ENCODE measurements at regions not wholly inside any gene's neighbourhood (a gene's known extent, or its start where the extent isn't known, plus 50 kb on each side); places are given as distances from the start of the nearest gene placed in this dataset.

DNA sequence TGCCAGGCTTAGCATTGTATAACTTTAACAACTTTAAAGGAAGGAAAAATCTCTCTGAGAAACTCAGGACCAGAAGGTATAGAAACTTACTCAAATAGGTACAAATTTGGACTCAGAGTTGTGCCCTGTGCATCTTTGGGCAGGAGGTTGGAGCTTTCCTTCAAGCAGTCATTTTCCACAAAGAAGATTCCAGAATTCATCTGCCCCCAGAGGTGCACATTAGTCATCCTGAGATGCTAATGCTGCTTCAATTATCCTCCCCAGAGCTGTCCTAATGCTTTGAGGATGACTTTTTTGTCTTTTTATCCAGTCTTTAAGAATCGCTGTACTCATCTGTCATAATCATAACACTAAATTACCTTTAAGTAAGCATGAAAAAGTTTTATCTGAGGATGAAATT lies 243.0 kb upstream of the WWC1 start:
- DNase-seq = no peak

DNA sequence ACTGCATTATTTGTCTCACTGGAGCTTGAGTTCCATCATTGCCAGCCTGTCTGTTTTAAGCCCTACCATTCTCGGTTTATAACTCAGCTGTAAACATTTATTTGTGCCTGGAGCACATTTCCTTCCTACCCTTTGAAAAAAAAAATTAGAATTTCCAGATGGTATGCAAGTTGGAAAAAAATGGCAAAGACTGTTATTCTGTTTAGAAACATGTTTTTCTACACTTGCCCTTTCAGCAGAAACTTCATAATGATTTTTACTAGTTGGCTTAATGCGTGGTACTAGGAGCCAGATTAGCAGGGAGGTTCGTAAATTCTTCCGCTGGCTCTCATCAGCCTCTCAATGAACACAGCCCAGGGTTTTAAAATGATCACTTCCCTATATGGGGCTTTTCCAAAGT lies 238.8 kb upstream of the WWC1 start:
- DNase-seq = no peak

DNA sequence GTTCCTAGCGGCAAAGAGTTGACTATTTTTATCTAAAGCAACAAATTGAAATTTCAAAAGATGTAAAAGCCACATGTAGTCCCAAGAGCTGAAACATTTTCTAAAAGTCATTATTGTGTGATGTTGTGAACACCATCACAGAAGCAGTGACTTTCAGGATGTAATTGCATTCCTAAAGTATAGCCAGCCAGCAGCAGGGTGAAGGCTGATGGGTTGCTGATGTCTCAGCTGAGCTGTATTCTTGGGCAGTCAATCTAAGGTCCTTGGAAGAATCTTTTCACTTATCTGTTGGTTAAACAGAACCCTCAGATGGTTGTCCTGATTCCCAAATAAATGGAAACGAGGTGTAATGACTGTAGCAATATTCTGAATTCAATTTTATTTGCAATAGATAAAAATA lies 237.4 kb upstream of the WWC1 start:
- DNase-seq = no peak

- no peak for DNase-seq
Observed at GRCh38 chr5:168055141-168055683, 236.2 kb upstream of the WWC1 start.

GRCh38 chr5:168055961-168056360 lies 235.5 kb upstream of the WWC1 start:
- DNase-seq = no peak

- no peak for DNase-seq
Observed at GRCh38 chr5:168056499-168057182, 234.8 kb upstream of the WWC1 start.

DNA sequence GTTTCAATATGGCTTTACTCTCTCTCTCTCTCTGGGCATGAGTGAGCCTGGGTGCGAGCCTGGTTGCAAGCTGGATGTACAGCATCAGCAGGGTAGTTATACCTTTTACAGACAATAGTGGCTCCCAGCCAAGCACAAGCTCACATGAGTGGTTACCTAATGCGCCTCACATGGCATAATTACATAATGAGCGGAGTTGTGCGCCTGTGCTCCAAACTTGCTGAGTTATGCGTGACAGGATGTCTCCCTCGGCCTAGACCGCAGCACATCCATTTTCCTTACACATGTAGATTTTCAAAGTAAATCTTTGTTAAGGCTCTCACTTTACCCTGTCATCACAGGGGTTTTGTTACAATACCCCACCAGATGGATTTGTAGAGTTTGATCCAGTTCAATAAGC lies 233.5 kb upstream of the WWC1 start:
- no peak for DNase-seq

GRCh38 chr5:168059131-168059530 lies 232.3 kb upstream of the WWC1 start:
- DNase-seq = no peak

- DNase-seq = no peak
Observed at GRCh38 chr5:168062239-168062638, 229.2 kb upstream of the WWC1 start.

GRCh38 chr5:168064457-168064856 lies 227.0 kb upstream of the WWC1 start:
- DNase-seq = no peak

GRCh38 chr5:168064933-168065622 lies 226.4 kb upstream of the WWC1 start:
- DNase-seq = no peak

DNA sequence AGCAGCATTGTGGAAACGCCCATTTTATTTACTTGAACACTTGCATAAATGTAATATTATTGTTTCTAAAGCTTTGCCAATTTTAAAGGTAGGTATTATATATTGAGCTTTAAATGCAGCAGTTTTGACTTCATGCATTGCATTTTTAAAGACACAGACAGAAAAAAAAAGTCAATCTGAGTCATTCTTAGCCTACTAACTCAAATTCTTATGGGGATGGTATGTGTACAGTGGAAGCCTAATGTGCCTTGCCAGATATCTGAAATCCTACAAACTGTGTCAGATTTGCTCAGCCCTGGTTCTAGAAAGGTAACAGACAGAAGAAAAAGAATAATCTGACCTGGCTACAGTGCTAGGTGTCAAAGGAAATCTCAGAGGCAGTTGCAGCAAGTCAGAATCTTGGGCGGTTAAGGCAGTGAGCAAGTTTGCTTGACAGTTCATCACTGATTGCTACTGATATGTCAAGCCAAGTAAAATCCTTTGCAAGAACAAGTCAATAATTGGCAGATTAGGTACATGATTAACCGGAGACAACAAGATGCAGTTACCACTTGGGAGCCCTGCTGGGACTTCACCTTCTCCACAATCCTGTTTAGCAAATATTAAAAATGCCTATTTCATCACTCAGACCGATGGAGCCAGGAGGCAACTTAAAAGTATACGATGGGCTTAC lies 224.8 kb upstream of the WWC1 start:
- no peak for DNase-seq

- DNase-seq = no peak
Observed at GRCh38 chr5:168070761-168071160, 220.7 kb upstream of the WWC1 start.

GRCh38 chr5:168072665-168073064 lies 218.8 kb upstream of the WWC1 start:
- DNase-seq = no peak

GRCh38 chr5:168073311-168073710 lies 218.1 kb upstream of the WWC1 start:
- DNase-seq = no peak

DNA sequence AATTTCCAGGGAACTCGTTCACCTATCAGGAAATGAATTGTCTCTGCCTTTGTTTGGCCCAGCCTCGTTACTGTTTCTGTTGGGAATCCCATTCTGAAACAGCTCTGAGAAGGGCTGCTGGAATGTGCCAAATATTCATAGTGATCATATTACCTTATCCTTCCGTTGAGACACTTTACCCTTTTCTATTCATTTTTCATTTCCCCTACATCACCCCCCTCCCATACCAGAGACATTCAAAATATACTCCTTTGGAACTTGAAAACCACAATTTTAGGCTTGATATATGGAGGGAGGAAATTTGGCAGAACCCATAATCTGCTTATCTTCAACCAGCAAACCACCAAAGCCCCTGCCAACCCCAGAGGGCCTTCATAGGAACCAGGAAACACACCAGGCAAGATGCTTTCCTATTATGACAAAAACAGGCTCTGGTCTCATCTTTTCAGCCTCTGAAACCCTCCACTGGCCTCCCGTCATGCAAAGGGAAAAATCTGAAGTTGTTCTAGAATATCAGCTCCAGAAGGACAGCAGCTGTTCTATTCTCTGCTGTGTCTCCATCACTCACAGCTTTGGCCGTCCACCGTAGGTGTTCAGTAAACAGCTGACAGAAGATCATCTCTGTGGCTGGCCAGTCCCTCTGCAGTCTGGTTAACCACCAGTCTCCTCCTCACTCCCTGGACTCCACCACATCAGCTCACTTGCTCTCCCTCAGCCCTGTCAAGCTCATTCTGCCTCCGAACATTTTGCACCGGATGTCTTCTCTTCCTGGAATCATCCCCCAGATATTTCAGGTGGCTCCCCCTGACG lies 217.2 kb upstream of the WWC1 start:
- DNase-seq = no peak

DNA sequence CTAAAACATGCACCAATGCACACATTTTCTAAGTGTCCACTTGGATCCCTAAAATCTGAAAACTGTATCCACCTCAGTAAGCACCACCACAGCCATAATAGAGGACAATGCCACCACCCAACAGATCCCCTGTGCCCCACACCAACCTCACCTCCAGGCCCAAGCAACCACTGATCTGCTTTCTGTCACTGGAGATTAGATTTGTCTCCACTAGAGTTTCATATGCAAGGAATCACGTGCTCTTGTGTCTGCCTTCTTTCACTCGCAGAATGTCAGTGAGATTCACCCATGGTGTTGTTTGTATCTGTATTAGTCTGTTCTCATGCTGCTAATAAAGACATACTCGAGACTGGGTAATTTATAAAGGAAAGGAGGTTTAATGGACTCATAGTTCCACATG lies 216.1 kb upstream of the WWC1 start:
- no peak for DNase-seq

DNA sequence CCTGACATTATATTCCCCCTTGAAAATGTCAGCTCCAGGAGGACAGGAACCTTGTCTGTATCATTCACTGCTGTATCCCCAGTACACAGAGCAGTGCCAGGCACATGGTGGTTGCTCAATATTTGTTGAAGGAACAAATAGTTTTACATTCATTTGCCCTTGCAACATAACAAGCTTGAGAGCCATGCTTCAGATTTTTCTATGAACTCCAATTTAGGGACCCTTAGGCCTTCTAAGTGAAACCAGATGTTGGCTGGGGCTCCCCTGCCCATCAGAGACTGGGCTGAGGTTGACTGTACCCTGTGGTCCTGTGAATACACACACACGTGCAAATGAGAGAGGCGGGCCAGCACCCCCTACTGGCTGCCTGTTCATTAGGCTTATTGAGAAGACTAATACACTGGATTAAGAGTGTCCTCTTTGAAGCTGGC lies 214.9 kb upstream of the WWC1 start:
- no peak for DNase-seq

DNA sequence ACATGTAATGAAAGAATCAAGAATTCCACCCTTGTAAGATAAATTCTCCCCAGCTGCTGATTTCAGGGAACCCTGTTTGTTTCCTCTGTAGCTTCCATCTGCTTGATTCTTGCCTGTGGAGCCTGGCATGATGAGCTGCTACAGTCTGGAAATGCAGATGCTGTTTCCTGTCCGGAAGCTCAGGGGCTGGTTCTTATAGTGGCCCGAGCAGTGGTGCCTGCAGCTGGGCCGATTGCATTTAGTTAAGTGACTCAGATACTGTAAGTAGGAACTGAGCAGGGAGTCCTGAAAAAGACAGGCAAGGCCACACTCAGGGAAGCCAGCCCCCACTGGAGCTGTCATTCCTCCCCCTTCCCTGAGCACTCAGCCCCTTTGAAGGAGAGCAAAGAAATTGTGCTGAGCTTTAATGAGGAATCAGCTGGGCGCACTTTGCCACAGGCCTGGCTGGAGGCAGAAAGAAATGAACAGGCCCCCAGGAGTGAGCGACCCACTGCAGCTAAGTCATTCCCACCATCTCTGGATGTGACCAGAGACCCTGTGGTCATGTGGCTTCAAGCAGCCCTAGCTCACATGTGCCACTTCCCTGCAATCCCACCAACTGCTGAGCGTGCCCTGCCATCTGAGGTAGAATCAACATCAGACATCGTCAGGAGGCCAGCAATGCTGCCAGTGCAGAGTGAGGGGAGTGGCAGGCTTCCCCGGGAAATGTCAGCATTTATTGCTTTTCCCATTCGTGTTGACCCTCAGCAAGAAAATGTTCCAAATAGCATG lies 206.0 kb upstream of the WWC1 start:
- DNase-seq = no peak

DNA sequence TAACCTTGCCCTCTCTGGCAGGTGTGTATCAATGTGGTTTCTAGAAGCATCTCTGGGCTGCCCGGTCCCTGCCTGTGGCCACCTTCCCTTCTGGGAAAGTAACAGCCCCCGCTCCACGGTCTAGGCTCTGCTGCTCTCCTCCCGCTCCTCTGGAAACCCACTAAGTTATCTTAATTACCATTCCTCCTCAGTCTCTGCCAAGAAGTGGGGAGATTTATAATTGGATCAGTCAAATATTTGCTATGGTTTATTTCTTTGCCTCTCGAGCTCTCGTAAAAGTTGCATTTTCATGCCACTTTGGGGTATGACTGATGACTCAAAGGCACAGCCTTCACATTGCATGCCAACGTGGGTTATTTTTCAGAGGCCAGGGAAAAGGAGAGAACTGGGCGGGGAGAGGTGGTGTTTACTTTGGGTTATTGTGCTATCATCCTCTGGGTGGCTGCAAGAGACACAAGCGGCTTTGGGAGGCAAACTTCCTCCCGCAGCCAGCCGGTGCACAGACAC lies 205.3 kb upstream of the WWC1 start:
- DNase-seq = no peak

DNA sequence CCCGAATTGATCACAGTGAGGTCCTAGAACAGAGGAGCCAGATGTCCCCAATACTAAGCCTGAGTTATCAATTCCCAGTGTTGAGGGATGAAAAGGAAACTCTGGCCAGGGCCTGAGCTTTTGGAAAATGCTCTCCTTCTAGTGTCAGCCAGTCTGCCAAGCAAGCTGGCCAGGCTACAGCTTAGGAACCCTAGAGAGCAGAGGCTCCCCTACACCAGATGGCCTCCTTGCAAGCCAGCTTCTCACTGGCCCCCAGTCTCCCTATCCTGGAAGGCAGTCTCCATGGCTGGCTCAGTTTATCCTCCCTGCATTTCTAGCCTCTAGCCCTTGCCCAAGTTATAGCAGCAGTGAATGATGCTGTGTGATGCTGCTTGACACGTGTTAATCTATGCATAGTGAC lies 204.7 kb upstream of the WWC1 start:
- no peak for DNase-seq

Measured in DMS 273 treated with DMSO at 0.1 percent for 48 hours (cell line).